HUES6 (cell line): ENCODE measurements at regions not wholly inside any gene's neighbourhood (a gene's known extent, or its start where the extent isn't known, plus 50 kb on each side); places are given as distances from the start of the nearest gene placed in this dataset.
"Not testable (repeated sequence)": the region's sequence is repeated elsewhere in the genome, so short reads cannot be mapped to it uniquely, and the experiment has no call there.

ENCODE experiments used
- H3K27ac ChIP-seq: 2 replicates; pipeline ENCODE4 v1.7.0; 2013; ENCODE audit warnings: low read depth, mild to moderate bottlenecking, low read length, inconsistent platforms
- H3K27me3 ChIP-seq: 2 replicates; pipeline ENCODE4 v1.6.1; 2013; ENCODE audit warnings: low read length; ENCODE audit not compliant: control insufficient read depth, insufficient read depth
- H3K36me3 ChIP-seq: 2 replicates; pipeline ENCODE4 v1.6.1; 2013; ENCODE audit warnings: low read length; ENCODE audit not compliant: control insufficient read depth, insufficient read depth
- H3K4me1 ChIP-seq: 2 replicates; pipeline ENCODE4 v1.6.1; 2013; ENCODE audit warnings: low read length; ENCODE audit not compliant: control insufficient read depth, insufficient read depth
- H3K4me3 ChIP-seq: 2 replicates; pipeline ENCODE4 v1.5.1; 2013; ENCODE audit warnings: low read depth, low read length
- H3K9ac ChIP-seq: one replicate; pipeline ENCODE4 v1.6.1; 2013; ENCODE audit warnings: mild to moderate bottlenecking, low read length
- H3K9me3 ChIP-seq: 2 replicates; pipeline ENCODE4 v1.6.1; 2013; ENCODE audit warnings: low read depth, low read length; ENCODE audit not compliant: control insufficient read depth, insufficient read depth

DNA sequence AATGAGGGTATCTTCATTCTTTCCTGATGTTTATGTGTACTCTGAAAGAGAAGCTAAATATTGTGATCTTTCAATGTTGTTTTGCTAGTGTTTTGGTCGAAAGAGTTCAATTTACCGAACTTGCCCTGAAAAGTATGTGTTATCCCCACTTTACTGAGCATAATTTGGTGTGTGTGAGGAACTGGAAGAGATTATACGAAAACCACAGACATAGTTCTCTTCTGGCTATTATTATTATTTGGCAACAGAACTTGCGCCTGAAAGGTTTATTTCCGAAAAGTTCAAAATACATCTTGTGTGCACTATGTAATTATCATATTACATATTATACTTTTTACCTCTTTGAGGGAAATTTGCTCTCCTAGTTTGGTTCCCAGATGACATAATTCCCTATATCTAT lies 232.5 kb upstream of the INTU start:
- no peaks in the 10 kb centered on the region for H3K36me3 ChIP-seq
- no peaks in the 10 kb centered on the region for H3K4me1 ChIP-seq
- H3K27ac ChIP-seq: no peak overlapping the region
- H3K9me3 ChIP-seq: no peaks in the 10 kb centered on the region
- no peak overlapping the region for H3K9ac ChIP-seq
- H3K27me3 ChIP-seq: no peaks in the 10 kb centered on the region
- no peak overlapping the region for H3K4me3 ChIP-seq

- Histone ChIP-seq H3K36me3 (no peaks in the 10 kb centered on the region), H3K9ac (no peak overlapping the region), H3K27me3 (no peaks in the 10 kb centered on the region), H3K4me3 (no peak overlapping the region), H3K9me3 (peaks cover under 1% of the 10 kb centered on the region; the same call in 1 of the 2 replicates), H3K27ac (no peak overlapping the region), H3K4me1 (no peaks in the 10 kb centered on the region)
Measured at GRCh38 chr4:127400731-127401346, 231.9 kb upstream of the INTU start.

- H3K9me3 ChIP-seq: peaks cover 27% of the 10 kb centered on the region
- H3K4me3 ChIP-seq: no peak overlapping the region
- no peaks in the 10 kb centered on the region for H3K36me3 ChIP-seq
- no peaks in the 10 kb centered on the region for H3K4me1 ChIP-seq
- no peak overlapping the region for H3K27ac ChIP-seq
- no peak overlapping the region for H3K9ac ChIP-seq
- H3K27me3 ChIP-seq: no peaks in the 10 kb centered on the region
Measured at GRCh38 chr4:127403471-127404084, 229.2 kb upstream of the INTU start.

GRCh38 chr4:127406187-127406586 lies 226.6 kb upstream of the INTU start:
- H3K9me3 ChIP-seq: peaks cover 37% of the 10 kb centered on the region
- no peak overlapping the region for H3K27ac ChIP-seq
- no peak overlapping the region for H3K4me3 ChIP-seq
- H3K27me3 ChIP-seq: no peaks in the 10 kb centered on the region
- no peaks in the 10 kb centered on the region for H3K36me3 ChIP-seq
- no peak overlapping the region for H3K9ac ChIP-seq
- no peaks in the 10 kb centered on the region for H3K4me1 ChIP-seq

DNA sequence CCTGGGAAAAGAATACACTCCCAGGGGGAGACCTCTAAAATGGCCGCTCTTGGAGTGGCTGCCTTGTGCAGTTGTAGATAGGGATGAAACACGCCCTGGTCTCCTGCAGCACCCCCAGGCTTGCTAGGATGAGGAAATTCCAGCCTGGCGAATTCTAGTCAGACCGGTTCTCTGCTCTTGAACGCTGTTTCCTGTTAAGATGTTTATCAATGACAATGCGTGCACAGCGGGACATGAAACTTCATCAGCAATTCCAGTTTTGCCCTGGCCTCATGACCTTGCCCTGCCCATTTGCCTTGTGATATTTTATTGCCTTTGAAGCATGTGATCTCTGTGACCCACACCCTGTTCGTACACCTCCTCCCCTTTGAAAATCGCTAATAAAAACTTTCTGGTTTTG lies 225.2 kb upstream of the INTU start:
- H3K27ac ChIP-seq, H3K27me3 ChIP-seq, H3K4me1 ChIP-seq, H3K4me3 ChIP-seq, H3K36me3 ChIP-seq, H3K9ac ChIP-seq: not testable (repeated sequence)
- peaks cover 37% of the 10 kb centered on the region for H3K9me3 ChIP-seq

- Histone ChIP-seq H3K27me3 (no peaks in the 10 kb centered on the region), H3K36me3 (no peaks in the 10 kb centered on the region), H3K4me1 (no peaks in the 10 kb centered on the region), H3K27ac (no peak overlapping the region), H3K4me3 (no peak overlapping the region), H3K9me3 (peaks cover 37% of the 10 kb centered on the region), H3K9ac (no peak overlapping the region)
Measured at GRCh38 chr4:127410201-127410600, 222.6 kb upstream of the INTU start.

- no peaks in the 10 kb centered on the region for H3K36me3 ChIP-seq
- H3K9me3 ChIP-seq: peaks cover 37% of the 10 kb centered on the region
- no peak overlapping the region for H3K4me3 ChIP-seq
- no peak overlapping the region for H3K27ac ChIP-seq
- no peak overlapping the region for H3K9ac ChIP-seq
- H3K27me3 ChIP-seq: no peaks in the 10 kb centered on the region
- no peaks in the 10 kb centered on the region for H3K4me1 ChIP-seq
Measured at GRCh38 chr4:127410644-127411043, 222.1 kb upstream of the INTU start.

GRCh38 chr4:127414951-127415606 lies 217.7 kb upstream of the INTU start:
- H3K9me3 ChIP-seq: no peaks in the 10 kb centered on the region
- H3K27ac ChIP-seq: no peak overlapping the region
- H3K9ac ChIP-seq: no peak overlapping the region
- H3K4me3 ChIP-seq: no peak overlapping the region
- no peaks in the 10 kb centered on the region for H3K36me3 ChIP-seq
- no peaks in the 10 kb centered on the region for H3K27me3 ChIP-seq
- H3K4me1 ChIP-seq: no peaks in the 10 kb centered on the region

GRCh38 chr4:127416115-127416514 lies 216.6 kb upstream of the INTU start:
- no peaks in the 10 kb centered on the region for H3K9me3 ChIP-seq
- H3K4me3 ChIP-seq: no peak overlapping the region
- H3K9ac ChIP-seq: no peak overlapping the region
- no peak overlapping the region for H3K27ac ChIP-seq
- no peaks in the 10 kb centered on the region for H3K36me3 ChIP-seq
- no peaks in the 10 kb centered on the region for H3K27me3 ChIP-seq
- H3K4me1 ChIP-seq: no peaks in the 10 kb centered on the region

GRCh38 chr4:127417885-127418535 lies 214.7 kb upstream of the INTU start:
- no peak overlapping the region for H3K27ac ChIP-seq
- H3K9ac ChIP-seq: no peak overlapping the region
- no peaks in the 10 kb centered on the region for H3K4me1 ChIP-seq
- no peaks in the 10 kb centered on the region for H3K9me3 ChIP-seq
- no peaks in the 10 kb centered on the region for H3K36me3 ChIP-seq
- H3K4me3 ChIP-seq: no peak overlapping the region
- no peaks in the 10 kb centered on the region for H3K27me3 ChIP-seq

- no peak overlapping the region for H3K4me3 ChIP-seq
- H3K27ac ChIP-seq: no peak overlapping the region
- no peaks in the 10 kb centered on the region for H3K27me3 ChIP-seq
- no peaks in the 10 kb centered on the region for H3K36me3 ChIP-seq
- no peaks in the 10 kb centered on the region for H3K9me3 ChIP-seq
- no peaks in the 10 kb centered on the region for H3K4me1 ChIP-seq
- H3K9ac ChIP-seq: no peak overlapping the region
Measured at GRCh38 chr4:127419431-127419830, 213.3 kb upstream of the INTU start.
